IPS DF 4.7 (cell line): ENCODE measurements at regions not wholly inside any gene's neighbourhood (a gene's known extent, or its start where the extent isn't known, plus 50 kb on each side); places are given as distances from the start of the nearest gene placed in this dataset.

Experiments
- DNase-seq: peaks from one replicate; pipeline ENCODE4 v3.0.0-alpha.2; 2013; ENCODE audit warnings: low spot score; ENCODE audit errors: extremely low read depth

GRCh38 chr1:199725002-199725565 is 302.4 kb upstream of the NR5A2 start:
- no peak for DNase-seq

GRCh38 chr1:199727682-199728081 is 299.8 kb upstream of the NR5A2 start:
- no peak for DNase-seq

- no peak for DNase-seq
Measured at GRCh38 chr1:199728345-199728744, 299.2 kb upstream of the NR5A2 start.

DNA sequence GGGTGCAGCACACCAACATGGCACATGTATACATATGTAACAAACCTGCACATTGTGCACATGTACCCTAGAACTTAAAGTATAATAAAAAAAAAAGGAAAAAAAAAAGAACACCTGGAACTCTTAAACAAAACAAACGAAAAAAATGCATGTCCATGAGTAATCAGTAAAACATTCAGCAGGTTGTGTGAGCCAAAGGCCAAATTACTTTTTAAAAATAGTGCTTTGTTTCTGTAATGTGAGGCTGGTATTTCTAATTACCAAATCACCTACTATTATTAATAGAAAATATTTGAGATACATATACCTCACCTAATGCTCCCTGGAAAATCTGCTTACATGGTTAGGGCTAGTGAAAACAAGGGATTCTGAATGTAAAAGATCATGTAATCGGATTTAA is 294.4 kb upstream of the NR5A2 start:
- DNase-seq: no peak

DNA sequence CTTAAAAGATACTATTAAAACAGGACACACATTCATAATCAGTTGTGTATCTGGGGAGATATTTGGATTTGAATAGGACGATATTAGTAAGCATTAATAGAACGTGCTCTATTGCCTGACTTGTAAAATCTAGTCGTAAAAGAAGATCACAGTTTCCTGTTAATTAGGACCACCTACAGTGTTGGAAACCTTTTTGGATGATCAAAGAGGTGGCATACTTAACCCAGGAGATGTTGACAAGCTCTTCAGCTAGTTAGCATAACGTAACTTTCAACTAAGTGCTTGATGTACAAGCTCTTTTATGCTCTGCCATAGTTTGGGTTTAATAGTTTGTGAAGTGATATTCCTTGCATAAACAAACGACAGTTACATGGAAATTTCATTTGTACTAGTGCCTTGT is 293.3 kb upstream of the NR5A2 start:
- DNase-seq: no peak

DNA sequence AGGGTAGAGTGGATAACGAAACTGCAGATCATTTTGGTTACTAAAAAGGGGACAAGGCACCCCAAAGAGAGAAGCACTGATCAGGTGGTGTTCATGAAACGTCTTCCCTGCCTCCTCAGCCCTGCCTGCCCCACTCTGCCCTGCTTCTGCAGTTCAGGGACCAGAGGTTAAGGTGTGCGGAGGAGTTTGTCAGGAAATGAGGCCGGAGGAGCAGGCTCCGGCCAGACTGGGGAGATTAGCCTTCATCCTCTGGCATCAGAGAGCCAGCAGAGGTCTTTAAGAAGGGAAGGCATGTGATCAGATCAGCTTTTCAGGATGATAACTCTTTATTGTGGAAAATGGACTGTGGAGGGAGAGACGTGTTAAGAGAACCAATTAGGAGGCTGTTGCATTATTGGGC is 291.9 kb upstream of the NR5A2 start:
- DNase-seq: no peak

DNA sequence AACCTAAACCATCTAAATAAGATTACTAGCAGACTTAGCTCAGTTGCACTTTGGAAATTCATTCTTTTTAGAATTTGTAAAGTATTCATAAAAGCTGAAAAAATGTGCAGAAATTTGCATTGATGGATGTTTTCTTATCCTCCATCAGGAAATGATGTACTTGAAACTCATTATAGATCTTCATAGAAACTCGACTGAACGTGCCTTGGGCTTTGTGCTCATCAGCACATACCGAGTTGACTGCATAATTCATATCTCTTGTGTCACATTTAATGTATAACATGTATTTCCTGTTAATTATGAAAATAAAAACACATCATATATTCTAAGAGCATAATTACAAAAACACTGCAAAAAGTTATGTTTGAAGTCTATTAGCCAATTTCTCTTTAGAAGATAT is 290.9 kb upstream of the NR5A2 start:
- no peak for DNase-seq

GRCh38 chr1:199741586-199741985 is 285.9 kb upstream of the NR5A2 start:
- DNase-seq: no peak

GRCh38 chr1:199742547-199742946 is 285.0 kb upstream of the NR5A2 start:
- no peak for DNase-seq

- DNase-seq: no peak
Measured at GRCh38 chr1:199743227-199743626, 284.3 kb upstream of the NR5A2 start.

DNA sequence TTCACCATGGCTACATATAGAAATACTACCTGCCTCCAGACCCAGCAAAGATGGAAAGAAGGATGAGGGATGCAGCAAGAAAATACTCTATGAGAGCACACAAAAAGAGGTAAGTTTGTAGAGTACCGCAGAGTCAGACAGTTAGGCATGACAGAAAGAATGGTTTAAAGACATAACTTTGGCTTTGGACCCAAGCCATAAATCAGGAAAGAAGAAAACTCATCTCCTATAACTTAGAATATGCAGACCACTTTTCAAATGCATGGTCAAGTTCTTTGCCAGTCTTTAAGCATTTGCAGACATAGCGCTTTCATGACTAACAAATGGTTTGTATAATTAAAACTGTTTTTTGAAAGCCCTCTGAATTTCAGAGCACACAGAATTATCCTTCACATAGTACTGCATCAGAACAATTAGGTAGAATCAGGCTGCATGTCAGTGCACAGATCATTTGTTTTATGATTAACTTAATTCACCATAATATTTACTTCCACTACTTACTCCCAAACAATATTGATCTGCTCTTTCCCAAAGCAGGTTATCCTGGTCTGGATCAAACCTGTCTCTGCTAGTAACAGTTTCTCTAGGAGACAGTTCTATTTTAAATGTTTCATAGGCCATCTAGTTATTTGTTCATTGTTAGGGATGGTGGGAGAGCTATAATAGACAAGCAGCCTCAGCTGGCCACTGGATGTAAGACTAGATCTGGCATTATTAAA is 280.7 kb upstream of the NR5A2 start:
- DNase-seq: no peak

GRCh38 chr1:199747984-199748383 is 279.5 kb upstream of the NR5A2 start:
- DNase-seq: no peak

DNA sequence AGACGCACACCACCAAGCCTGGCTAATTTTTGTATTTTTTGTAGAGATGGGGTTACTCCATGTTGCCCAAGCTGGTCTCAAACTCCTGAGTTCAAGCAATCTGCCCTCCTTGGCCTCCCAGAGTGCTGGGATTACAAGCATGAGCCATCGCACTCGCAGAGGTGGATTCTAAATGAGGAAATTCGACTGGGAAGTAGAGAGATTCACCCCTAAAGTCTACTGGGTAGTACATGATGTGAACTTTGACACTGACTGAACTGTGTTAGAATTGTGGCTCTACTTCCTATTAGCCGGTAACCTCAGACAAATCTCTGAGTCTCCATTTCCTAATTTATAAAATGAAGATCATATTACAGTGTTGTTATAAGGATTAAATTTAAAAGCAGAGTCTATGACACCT is 276.0 kb upstream of the NR5A2 start:
- DNase-seq: no peak

- DNase-seq: no peak
Measured at GRCh38 chr1:199751962-199752687, 275.4 kb upstream of the NR5A2 start.

DNA sequence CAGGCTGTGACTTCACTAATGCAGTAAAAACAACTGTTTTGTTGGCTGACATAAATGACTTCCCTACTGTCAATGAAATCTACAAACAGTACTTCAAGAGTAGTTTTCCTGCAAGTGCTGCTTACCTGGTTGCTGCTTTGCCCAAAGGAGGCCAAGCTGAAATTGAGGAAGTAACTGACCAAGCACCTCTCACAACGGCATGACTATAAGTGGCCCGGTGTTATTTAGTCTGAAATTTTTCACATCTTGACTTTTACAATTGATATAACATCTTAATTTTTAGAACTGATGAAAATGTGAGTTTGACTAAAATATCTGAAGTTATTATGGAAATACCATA is 274.9 kb upstream of the NR5A2 start:
- DNase-seq: no peak

DNA sequence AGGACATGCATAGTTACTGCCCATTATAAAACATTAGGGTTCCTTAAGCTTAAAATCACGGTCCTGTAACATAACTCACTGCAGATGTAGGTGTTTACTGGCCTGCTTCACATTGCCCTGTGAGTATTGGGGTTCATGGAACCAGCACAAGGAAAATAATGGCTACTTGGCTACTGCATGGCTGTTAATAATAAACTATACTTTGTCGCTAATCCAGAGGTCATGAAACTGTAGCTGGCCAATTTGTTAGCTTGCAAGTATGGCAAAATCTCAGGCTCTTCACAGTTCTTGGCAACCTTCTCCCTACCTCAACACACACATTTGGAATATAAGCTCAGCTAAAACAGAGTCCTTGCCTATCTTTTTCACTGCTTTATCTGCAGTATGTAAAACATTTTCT is 274.0 kb upstream of the NR5A2 start:
- no peak for DNase-seq

DNA sequence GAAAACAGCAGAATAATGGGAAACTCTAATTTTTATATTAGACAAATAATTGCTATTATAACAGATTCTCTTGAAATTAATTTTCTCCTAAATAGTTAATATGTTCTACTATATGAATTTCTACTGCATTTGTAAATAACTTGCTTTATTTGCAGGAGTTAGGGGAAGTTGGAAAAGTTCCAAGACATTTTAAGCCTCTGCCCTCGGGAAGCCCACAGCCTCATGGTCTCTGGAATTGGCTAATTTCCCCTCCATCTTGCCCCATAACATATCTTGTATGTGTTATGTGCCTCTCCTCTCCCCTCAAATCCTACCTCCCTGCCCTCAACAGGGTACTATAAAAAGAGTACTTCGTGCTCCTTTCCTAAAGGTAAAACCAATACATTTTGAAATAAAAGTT is 271.4 kb upstream of the NR5A2 start:
- DNase-seq: no peak

GRCh38 chr1:199758626-199759255 is 268.8 kb upstream of the NR5A2 start:
- no peak for DNase-seq

GRCh38 chr1:199759268-199759730 is 268.2 kb upstream of the NR5A2 start:
- DNase-seq: no peak

DNA sequence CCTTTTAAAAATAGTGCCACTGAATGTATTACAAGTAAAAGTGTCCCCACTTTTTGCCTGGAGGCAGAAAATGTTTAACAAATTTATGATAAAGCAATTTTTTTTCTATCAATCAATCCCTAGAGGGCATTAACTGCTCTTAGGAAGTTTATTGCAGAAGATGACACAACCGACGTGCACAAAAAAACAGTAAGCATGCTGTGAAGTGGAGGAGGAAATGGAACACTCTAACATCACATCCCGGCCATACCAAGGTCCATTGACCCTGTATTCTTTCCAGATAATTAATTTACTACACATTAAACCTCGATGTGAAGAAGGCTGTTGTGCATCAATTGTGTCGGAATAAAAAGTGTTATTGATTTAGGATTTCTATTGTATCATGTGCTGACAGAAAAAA is 264.9 kb upstream of the NR5A2 start:
- DNase-seq: no peak

- DNase-seq: no peak
Measured at GRCh38 chr1:199766218-199766792, 261.2 kb upstream of the NR5A2 start.

DNA sequence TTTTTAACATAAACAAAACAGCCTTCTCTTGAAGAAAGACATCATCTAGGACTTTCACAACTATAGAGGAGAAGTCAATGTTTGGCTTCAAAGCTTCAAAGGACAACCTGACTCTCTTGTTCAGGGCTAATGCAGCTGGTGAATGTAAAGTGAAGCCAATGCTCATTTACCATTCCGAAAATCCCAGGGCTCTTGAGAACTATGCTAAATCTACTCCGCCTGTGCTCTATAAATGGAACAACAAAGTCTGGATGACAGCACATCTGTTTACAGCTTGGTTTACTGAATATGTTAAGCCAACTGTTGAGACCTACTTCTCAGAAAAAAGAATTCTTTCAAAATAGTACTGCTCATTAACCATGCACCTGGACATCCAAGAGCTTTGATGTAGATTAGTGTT is 259.8 kb upstream of the NR5A2 start:
- DNase-seq: no peak
